HCT116 (cell line): ENCODE measurements at regions not wholly inside any gene's neighbourhood (a gene's known extent, or its start where the extent isn't known, plus 50 kb on each side); places are given as distances from the start of the nearest gene placed in this dataset.

Source experiments
- ATAC-seq: fragments of 200-7000 bp; cut with Tn5 transposase; 2 replicates; pipeline ENCODE4 v1.9.1; 2020; ENCODE audit warnings: mild to moderate bottlenecking, moderate library complexity
- BruUV-seq: library from RNA; stranded (reverse); fragments of 400-500 nt; replicated peaks from 2 replicates; lab custom pipeline; 2021; lab: Mats Ljungman, UMichigan
- CTCF ChIA-PET: fragments of 300-600 bp; sonication (Branson Sonifier 250); formaldehyde crosslinking; loops from one replicate; lab custom pipeline; 2021; ENCODE audit warnings: antibody characterized with exemption; lab: Charles Lee
- POLR2A ChIA-PET: fragments of 300-600, 350-600 bp; sonication (Branson Sonifier 250); formaldehyde crosslinking; loops from one replicate; lab custom pipeline; 2021; ENCODE audit warnings: antibody characterized with exemption; lab: Charles Lee
- RAD21 ChIA-PET, 2 experiments: fragments of 300-600 bp; sonication (Branson Sonifier 250); formaldehyde crosslinking; loops; one replicate each; lab custom pipeline; 2023; ENCODE audit warnings: low total read pairs in 2 of 2; ENCODE audit not compliant: uncharacterized antibody in 2 of 2, unreplicated experiment in 2 of 2, low non-redundant PET in 1 of 2; lab: Charles Lee
- DNase-seq: peaks from one replicate; pipeline ENCODE4 v3.0.0-alpha.2; 2010; ENCODE audit warnings: low read depth, low spot score
- H2AFZ ChIP-seq: fragments of 200-600 bp; shearing (Covaris generic), sonication (generic); 2 replicates; pipeline ENCODE4 v1.6.1; 2017; ENCODE audit warnings: low read depth, mixed run types, mixed read lengths, antibody characterized with exemption, low read length; ENCODE audit not compliant: poor library complexity, severe bottlenecking
- H3K27ac ChIP-seq: 2 replicates; pipeline ENCODE4 v1.5.1; 2012; ENCODE audit warnings: low read depth, low read length
- H3K27me3 ChIP-seq: fragments of 200-600 bp; sonication (generic); 2 replicates; pipeline ENCODE4 v1.6.1; 2016; ENCODE audit warnings: mixed run types, low read length, mixed read lengths; ENCODE audit not compliant: insufficient read depth
- H3K36me3 ChIP-seq, 2 experiments: fragments of 200-500 bp in 1 of 2; fragments of 200-600 bp in 1 of 2; sonication (Bioruptor generic) in 1 of 2; sonication (generic) in 1 of 2; 2 replicates each; pipeline versions ENCODE4 v1.5.1 to v1.6.1; 2014 to 2016; ENCODE audit warnings: low read length in 2 of 2, inconsistent platforms in 1 of 2, mixed read lengths in 1 of 2, mixed run types in 1 of 2; ENCODE audit not compliant: insufficient read depth in 2 of 2, control insufficient read depth in 1 of 2
- H3K4me1 ChIP-seq, 2 experiments: fragments of 200-600 bp in 1 of 2; sonication (generic) in 1 of 2; 2 replicates each; pipeline versions ENCODE4 v1.5.1 to v1.6.1; 2012 to 2017; ENCODE audit warnings: low read length in 2 of 2, inconsistent platforms in 1 of 2, mild to moderate bottlenecking in 1 of 2, mixed read lengths in 1 of 2, mixed run types in 1 of 2, moderate library complexity in 1 of 2; ENCODE audit not compliant: insufficient read depth in 2 of 2, control insufficient read depth in 1 of 2
- H3K4me2 ChIP-seq: fragments of 200-600 bp; sonication (generic); 2 replicates; pipeline ENCODE4 v1.6.1; 2017; ENCODE audit warnings: mixed run types, low read length, mixed read lengths
- H3K4me3 ChIP-seq, 2 experiments: fragments of 200-600 bp in 1 of 2; sonication (generic) in 1 of 2; replicated peaks in 1 of 2; 2 replicates each; pipeline ENCODE4 v1.5.1; 2011 to 2016; ENCODE audit warnings: low read length in 2 of 2, control low read depth in 1 of 2, low read depth in 1 of 2, mild to moderate bottlenecking in 1 of 2, mixed read lengths in 1 of 2, mixed run types in 1 of 2
- H3K79me2 ChIP-seq: fragments of 200-600 bp; sonication (generic); 2 replicates; pipeline ENCODE4 v1.6.1; 2017; ENCODE audit warnings: mild to moderate bottlenecking, mixed run types, low read length, moderate library complexity, mixed read lengths; ENCODE audit not compliant: insufficient read depth
- H3K9ac ChIP-seq: fragments of 200-600 bp; sonication (generic); 2 replicates; pipeline ENCODE4 v1.6.1; 2016; ENCODE audit warnings: low read length, mixed read lengths
- H3K9me2 ChIP-seq: fragments of 200-600 bp; sonication (generic), shearing (Covaris generic); 2 replicates; pipeline ENCODE4 v1.6.1; 2017; ENCODE audit warnings: mixed run types, mild to moderate bottlenecking, moderate library complexity; ENCODE audit not compliant: insufficient read depth
- H3K9me3 ChIP-seq, 2 experiments: fragments of 200-500 bp in 1 of 2; fragments of 200-600 bp in 1 of 2; sonication (Bioruptor generic) in 1 of 2; sonication (generic) in 1 of 2; 2 replicates each; pipeline ENCODE4 v1.6.1; 2014 to 2017; ENCODE audit warnings: low read length in 2 of 2, mixed read lengths in 2 of 2, inconsistent platforms in 1 of 2, low read depth in 1 of 2, mild to moderate bottlenecking in 1 of 2, mixed run types in 1 of 2, moderate library complexity in 1 of 2; ENCODE audit not compliant: control insufficient read depth in 1 of 2, insufficient read depth in 1 of 2
- H4K20me1 ChIP-seq: fragments of 200-600 bp; sonication (generic), shearing (Covaris generic); 2 replicates; pipeline ENCODE4 v1.6.1; 2017; ENCODE audit warnings: mixed run types, mild to moderate bottlenecking, moderate library complexity; ENCODE audit not compliant: insufficient read depth
- ATF3 ChIP-seq: IDR thresholded peaks from 2 replicates; pipeline ENCODE4 v1.6.1; 2012
- CEBPB ChIP-seq: IDR thresholded peaks from 2 replicates; pipeline ENCODE4 v1.6.1; 2012; ENCODE audit warnings: low read depth
- CTCF ChIP-seq, 3 experiments: fragments of 200-600 bp in 1 of 3; sonication (generic) in 1 of 3; IDR thresholded peaks in 2 of 3; conservative IDR thresholded peaks in 1 of 3; 2 replicates each; pipeline ENCODE4 v1.5.1; 2012 to 2017; ENCODE audit warnings: low read depth in 2 of 3, low read length in 2 of 3, antibody characterized with exemption in 1 of 3, borderline replicate concordance in 1 of 3, control low read depth in 1 of 3, mild to moderate bottlenecking in 1 of 3, mixed read lengths in 1 of 3, mixed run types in 1 of 3, moderate library complexity in 1 of 3; ENCODE audit not compliant: insufficient read depth in 1 of 3
- ELF1 ChIP-seq: IDR thresholded peaks from 2 replicates; pipeline ENCODE4 v1.6.1; 2012; ENCODE audit warnings: low read depth, borderline replicate concordance
- EZH2phosphoT487 ChIP-seq: fragments of 200-600 bp; IDR thresholded peaks from 2 replicates; pipeline ENCODE4 v1.6.1; 2018; ENCODE audit warnings: antibody characterized with exemption, borderline replicate concordance
- JUND ChIP-seq: IDR thresholded peaks from 2 replicates; pipeline ENCODE4 v1.6.1; 2012
- POLR2A ChIP-seq: IDR thresholded peaks from 2 replicates; pipeline ENCODE4 v1.7.0; 2011; ENCODE audit warnings: borderline replicate concordance; ENCODE audit not compliant: insufficient read depth, insufficient read length; ENCODE audit errors: extremely low read depth
- POLR2AphosphoS5 ChIP-seq: IDR thresholded peaks from 2 replicates; pipeline ENCODE4 v1.6.1; 2011; ENCODE audit warnings: mild to moderate bottlenecking, low read depth, low read length, moderate library complexity
- RAD21 ChIP-seq: IDR thresholded peaks from 2 replicates; pipeline ENCODE4 v1.6.1; 2012; ENCODE audit warnings: low read depth, mild to moderate bottlenecking
- SIN3A ChIP-seq: IDR thresholded peaks from 2 replicates; pipeline ENCODE4 v1.6.1; 2012; ENCODE audit warnings: low read depth
- SP1 ChIP-seq: IDR thresholded peaks from 2 replicates; pipeline ENCODE4 v1.6.1; 2012; ENCODE audit warnings: low read depth
- SRF ChIP-seq: IDR thresholded peaks from 2 replicates; pipeline ENCODE4 v1.6.1; 2012; ENCODE audit warnings: low read depth
- TCF7L2 ChIP-seq: IDR thresholded peaks from 2 replicates; pipeline ENCODE4 v1.7.0; 2011; ENCODE audit warnings: borderline replicate concordance, inconsistent platforms; ENCODE audit not compliant: insufficient read depth, insufficient read length; ENCODE audit errors: extremely low read depth
- ZNF274 ChIP-seq: fragments of 200-500 bp; sonication (Bioruptor generic); IDR thresholded peaks from 2 replicates; pipeline ENCODE4 v1.6.1; 2014; ENCODE audit warnings: mild to moderate bottlenecking, low read depth, low read length, inconsistent platforms
- intact Hi-C: fragments of 100-400 bp; cut with micrococcal nuclease; formaldehyde crosslinking; loops from 2 replicates; pipeline ENCODE4 v1.10.0; 2022

GRCh38 chr1:88526456-88526855 lies 157.6 kb upstream of the PKN2 start:
- Histone ChIP-seq H3K4me2 (no peak overlapping the region), H3K36me3 (no peaks in the 10 kb centered on the region)
- no TSS peak for BruUV-seq
- CTCF ChIA-PET: no interaction called here
- TF ChIP-seq ZNF274 (no peak), EZH2phosphoT487 (no peak), RAD21 (no peak), ELF1 (no peak), SP1 (no peak), JUND (no peak), SRF (no peak), CEBPB (no peak), CTCF (IDR thresholded peaks at IDR 0.05 in 2 of 3, conservative IDR thresholded peaks at IDR 0.05 in 1 of 3; ENCODE audit: borderline replicate concordance in 1 of 3, insufficient read depth in 1 of 3, low read depth in 2 of 3, low read length in 2 of 3) (no peak), POLR2AphosphoS5 (no peak), SIN3A (no peak), ATF3 (no peak), TCF7L2 (no peak), POLR2A (no peak)
- TF ChIP-seq, all 23 proteins: peak for 0
- H3K4me1 ChIP-seq: no peaks in the 10 kb centered on the region
- no peaks in the 10 kb centered on the region for H3K27me3 ChIP-seq
- no peak overlapping the region for H3K27ac ChIP-seq
- H4K20me1 ChIP-seq: no peaks in the 10 kb centered on the region
- no peak overlapping the region for H3K9ac ChIP-seq
- H3K9me3 ChIP-seq: no peaks in the 10 kb centered on the region
- ChIA-PET POLR2A (no interaction called here), RAD21 (no interaction called here)
- intact Hi-C loops: no loop called here
- H3K4me3 ChIP-seq: no peak overlapping the region
- ATAC-seq (no peak), DNase-seq (no peak)
- no peaks in the 10 kb centered on the region for H3K9me2 ChIP-seq
- H3K79me2 ChIP-seq: no peaks in the 10 kb centered on the region
- H2AFZ ChIP-seq: no peak overlapping the region
